T-cell (primary cell): ENCODE measurements at regions not wholly inside any gene's neighbourhood (a gene's known extent, or its start where the extent isn't known, plus 50 kb on each side); places are given as distances from the start of the nearest gene placed in this dataset.

Experiments
- ATAC-seq, 4 experiments: fragments of 200-7000 bp in 3 of 4; fragments of 150-1000 bp in 1 of 4; cut with Tn5 transposase; replicated peaks in 1 of 4; 1 replicate in 3 of 4; 2 replicates in 1 of 4; pipeline ENCODE4 v1.10.0; 2021; ENCODE audit warnings: moderate library complexity in 3 of 4, mild to moderate bottlenecking in 2 of 4, moderate number of reproducible peaks in 1 of 4
- CTCF ChIA-PET, 2 donors: fragments of 300-600 bp; sonication (Branson Sonifier 250); formaldehyde crosslinking; loops; one replicate each; lab custom pipeline; 2022; ENCODE audit warnings: antibody characterized with exemption in 2 of 2; lab: Charles Lee
- POLR2A ChIA-PET, 2 donors: fragments of 300-600 bp; sonication (Branson Sonifier 250); formaldehyde crosslinking; loops; one replicate each; lab custom pipeline; 2022; ENCODE audit warnings: antibody characterized with exemption in 2 of 2; lab: Charles Lee
- DNase-seq, 35 experiments: peaks; one replicate each; pipeline versions ENCODE4 v3.0.0 to v3.0.0-alpha.2; 2013 to 2023
- H3K27ac ChIP-seq: one replicate; pipeline ENCODE4 v1.5.1; 2013; ENCODE audit warnings: low read length
- H3K27me3 ChIP-seq, 2 experiments: replicated peaks in 1 of 2; 1 replicate in 1 of 2; 2 replicates in 1 of 2; pipeline versions ENCODE4 v1.6.1 to v1.7.0; 2013; ENCODE audit warnings: low read length in 1 of 2, mixed read lengths in 1 of 2; ENCODE audit not compliant: control insufficient read depth in 2 of 2, insufficient read depth in 2 of 2; ENCODE audit errors: extremely low read depth in 1 of 2
- H3K36me3 ChIP-seq, 2 donors: 1 replicate in 1 of 2; 2 replicates in 1 of 2; pipeline versions ENCODE4 v1.6.1 to v1.7.0; 2013; ENCODE audit warnings: low read length in 1 of 2; ENCODE audit not compliant: control insufficient read depth in 2 of 2, insufficient read depth in 1 of 2; ENCODE audit errors: extremely low read depth in 1 of 2
- H3K4me1 ChIP-seq, 2 experiments: 1 replicate in 1 of 2; 2 replicates in 1 of 2; pipeline versions ENCODE4 v1.6.1 to v1.7.0; 2013; ENCODE audit warnings: low read length in 2 of 2, mixed read lengths in 1 of 2; ENCODE audit not compliant: insufficient read depth in 2 of 2, control insufficient read depth in 1 of 2; ENCODE audit errors: extremely low read depth in 1 of 2
- H3K4me3 ChIP-seq, 2 donors: 1 replicate in 1 of 2; 2 replicates in 1 of 2; pipeline versions ENCODE4 v1.5.1 to v1.7.0; 2013; ENCODE audit warnings: mild to moderate bottlenecking in 2 of 2, low read length in 1 of 2, moderate library complexity in 1 of 2; ENCODE audit not compliant: control insufficient read depth in 1 of 2; ENCODE audit errors: extremely low read depth in 1 of 2
- H3K9me3 ChIP-seq: 2 replicates; pipeline ENCODE4 v1.7.0; 2013
- H3K27ac Mint-ChIP-seq, 2 donors: one replicate each; pipeline ENCODE4 v1.8.0; 2020 to 2021; ENCODE audit warnings: mild to moderate bottlenecking in 2 of 2, mixed read lengths in 2 of 2
- H3K27me3 Mint-ChIP-seq, 2 donors: one replicate each; pipeline ENCODE4 v1.8.0; 2021 to 2022; ENCODE audit warnings: mixed read lengths in 2 of 2
- H3K36me3 Mint-ChIP-seq: one replicate; pipeline ENCODE4 v1.8.0; 2021; ENCODE audit warnings: mixed read lengths
- H3K4me1 Mint-ChIP-seq, 3 donors: one replicate each; pipeline ENCODE4 v1.8.0; 2020 to 2022; ENCODE audit warnings: mixed read lengths in 3 of 3, mild to moderate bottlenecking in 1 of 3
- H3K4me3 Mint-ChIP-seq, 3 donors: one replicate each; pipeline ENCODE4 v1.8.0; 2020 to 2022; ENCODE audit warnings: mild to moderate bottlenecking in 3 of 3, mixed read lengths in 3 of 3, moderate library complexity in 3 of 3
- H3K9me3 Mint-ChIP-seq, 3 donors: one replicate each; pipeline ENCODE4 v1.8.0; 2020 to 2022; ENCODE audit warnings: mixed read lengths in 3 of 3
- WGBS: methylation state at CpG from one replicate; pipeline ENCODE4 v1.1.5; 2013; ENCODE audit warnings: missing lambda C conversion rate; ENCODE audit not compliant: insufficient coverage; 5-methylcytosine and 5-hydroxymethylcytosine counted together

GRCh38 chr7:33849971-33850559, 55.3 kb upstream of the BMPER start:
- no peaks in the 10 kb centered on the region for H3K36me3 Mint-ChIP-seq
- Histone ChIP-seq H3K4me3 (no peak overlapping the region), H3K36me3 (no peaks in the 10 kb centered on the region), H3K27ac (no peak overlapping the region), H3K9me3 (no peaks in the 10 kb centered on the region), H3K4me1 (no peaks in the 10 kb centered on the region), H3K27me3 (peaks cover 0 to 5% of the 10 kb centered on the region in 2 experiments)
- H3K4me3 Mint-ChIP-seq: no peak overlapping the region
- no peaks in the 10 kb centered on the region for H3K9me3 Mint-ChIP-seq
- no peaks in the 10 kb centered on the region for H3K4me1 Mint-ChIP-seq
- ChIA-PET CTCF (interaction anchor here in 1 of 2 donors (0.7 kb wide), 1 partner anchor 9 kb away, joined by 5 read pairs; no protein-coding TSS in a partner anchor), POLR2A (no interaction called here)
- DNase-seq: no peak
- ATAC-seq: no peak
- 17% methylated on average over 1 of the region's 3 CpGs for whole genome bisulfite sequencing
- H3K27ac Mint-ChIP-seq: no peak overlapping the region
- H3K27me3 Mint-ChIP-seq: peaks cover 4 to 6% of the 10 kb centered on the region in 2 donors

- no peak for ATAC-seq
- peaks cover 0 to 5% of the 10 kb centered on the region in 2 experiments for H3K27me3 ChIP-seq
- Mint-ChIP-seq H3K4me3 (no peak overlapping the region), H3K9me3 (no peaks in the 10 kb centered on the region), H3K36me3 (no peaks in the 10 kb centered on the region), H3K4me1 (no peaks in the 10 kb centered on the region), H3K27ac (no peak overlapping the region), H3K27me3 (peaks cover 4 to 6% of the 10 kb centered on the region in 2 donors)
- H3K4me3 ChIP-seq: no peak overlapping the region
- ChIA-PET CTCF (interaction anchor here in 1 of 2 donors (0.7 kb wide), 1 partner anchor 10 kb away, joined by 5 read pairs; no protein-coding TSS in a partner anchor), POLR2A (no interaction called here)
- H3K4me1 ChIP-seq: no peaks in the 10 kb centered on the region
- no CpG with 5 or more reads among the region's 1 CpG for WGBS
- H3K9me3 ChIP-seq: no peaks in the 10 kb centered on the region
- no peak for DNase-seq
- no peak overlapping the region for H3K27ac ChIP-seq
- H3K36me3 ChIP-seq: no peaks in the 10 kb centered on the region
Observed at GRCh38 chr7:33850768-33851167, 54.6 kb upstream of the BMPER start.

GRCh38 chr7:33852838-33853237, 52.5 kb upstream of the BMPER start:
- H3K27me3 ChIP-seq: peaks cover 0 to 9% of the 10 kb centered on the region in 2 experiments
- H3K4me3 ChIP-seq: no peak overlapping the region
- H3K27ac ChIP-seq: no peak overlapping the region
- no peak for ATAC-seq
- no peaks in the 10 kb centered on the region for H3K36me3 Mint-ChIP-seq
- peaks cover 4 to 6% of the 10 kb centered on the region in 2 donors for H3K27me3 Mint-ChIP-seq
- no peak for DNase-seq
- CTCF ChIA-PET: no interaction called here
- no CpG with 5 or more reads among the region's 3 CpGs for WGBS
- no peak overlapping the region for H3K4me3 Mint-ChIP-seq
- no peak overlapping the region for H3K27ac Mint-ChIP-seq
- H3K36me3 ChIP-seq: no peaks in the 10 kb centered on the region
- no peaks in the 10 kb centered on the region for H3K9me3 ChIP-seq
- no peaks in the 10 kb centered on the region for H3K9me3 Mint-ChIP-seq
- H3K4me1 Mint-ChIP-seq: no peaks in the 10 kb centered on the region
- H3K4me1 ChIP-seq: no peaks in the 10 kb centered on the region
- POLR2A ChIA-PET: no interaction called here

GRCh38 chr7:33853361-33854062, 51.8 kb upstream of the BMPER start:
- Mint-ChIP-seq H3K27ac (no peak overlapping the region), H3K4me3 (no peak overlapping the region), H3K4me1 (no peaks in the 10 kb centered on the region)

GRCh38 chr7:33854178-33854577, 51.2 kb upstream of the BMPER start:
- Histone ChIP-seq H3K9me3 (no peaks in the 10 kb centered on the region), H3K4me3 (no peak overlapping the region), H3K36me3 (no peaks in the 10 kb centered on the region), H3K27me3 (peaks cover 0 to 7% of the 10 kb centered on the region in 2 experiments), H3K27ac (no peak overlapping the region), H3K4me1 (no peaks in the 10 kb centered on the region)
- Mint-ChIP-seq H3K27ac (no peak overlapping the region), H3K4me3 (no peak overlapping the region), H3K36me3 (no peaks in the 10 kb centered on the region), H3K27me3 (peaks cover 6 to 12% of the 10 kb centered on the region in 2 donors), H3K9me3 (no peaks in the 10 kb centered on the region), H3K4me1 (no peaks in the 10 kb centered on the region)
- ATAC-seq (no peak), DNase-seq (no peak)
- WGBS: 60% methylated on average over 1 of the region's 1 CpG
- ChIA-PET CTCF (no interaction called here), POLR2A (no interaction called here)

More at GRCh38 chr7:33853361-33854062, 51.8 kb upstream of the BMPER start:
- Mint-ChIP-seq H3K9me3 (no peaks in the 10 kb centered on the region), H3K27me3 (peaks cover 6 to 8% of the 10 kb centered on the region in 2 donors), H3K36me3 (no peaks in the 10 kb centered on the region)
- WGBS: 100% methylated on average over 1 of the region's 5 CpGs
- DNase-seq: no peak
- POLR2A ChIA-PET: no interaction called here
- H3K27ac ChIP-seq: no peak overlapping the region
- CTCF ChIA-PET: no interaction called here
- no peaks in the 10 kb centered on the region for H3K9me3 ChIP-seq
- no peaks in the 10 kb centered on the region for H3K4me1 ChIP-seq
- H3K4me3 ChIP-seq: no peak overlapping the region
- H3K36me3 ChIP-seq: no peaks in the 10 kb centered on the region
- H3K27me3 ChIP-seq: peaks cover 0 to 9% of the 10 kb centered on the region in 2 experiments
- ATAC-seq: no peak

GRCh38 chr7:33854801-33855350, 50.5 kb upstream of the BMPER start:
- CTCF ChIA-PET: no interaction called here

More at GRCh38 chr7:33854801-33855350, 50.5 kb upstream of the BMPER start:
- no peak overlapping the region for H3K27ac ChIP-seq
- H3K9me3 ChIP-seq: no peaks in the 10 kb centered on the region
- no CpG with 5 or more reads among the region's 4 CpGs for WGBS
- peaks cover 0 to 7% of the 10 kb centered on the region in 2 experiments for H3K27me3 ChIP-seq
- H3K4me1 ChIP-seq: no peaks in the 10 kb centered on the region
- Mint-ChIP-seq H3K36me3 (no peaks in the 10 kb centered on the region), H3K9me3 (no peaks in the 10 kb centered on the region), H3K27ac (no peak overlapping the region), H3K27me3 (peaks cover 6 to 17% of the 10 kb centered on the region in 2 donors), H3K4me1 (no peaks in the 10 kb centered on the region), H3K4me3 (no peak overlapping the region)
- H3K4me3 ChIP-seq: no peak overlapping the region
- H3K36me3 ChIP-seq: no peaks in the 10 kb centered on the region
- DNase-seq: no peak
- ATAC-seq: no peak
- POLR2A ChIA-PET: no interaction called here
